HEK293 (cell line): ENCODE measurements at regions not wholly inside any gene's neighbourhood (a gene's known extent, or its start where the extent isn't known, plus 50 kb on each side); places are given as distances from the start of the nearest gene placed in this dataset.

Experiments used
- CTCF ChIA-PET: fragments of 350-600 bp; formaldehyde crosslinking; extraction: SDS; loops from one replicate; lab custom pipeline; 2021; ENCODE audit warnings: antibody characterized with exemption; lab: Yijun Ruan, JAX
- POLR2A ChIA-PET: fragments of 300-600 bp; formaldehyde crosslinking; extraction: SDS; loops from one replicate; lab custom pipeline; 2020; ENCODE audit warnings: antibody characterized with exemption, inconsistent platforms; lab: Yijun Ruan, JAX
- H3K27ac ChIP-seq: fragments of 200-500 bp; sonication (Bioruptor generic); 2 replicates; pipeline ENCODE4 v1.5.1; 2014; ENCODE audit warnings: low read depth, low read length, control low read depth, inconsistent platforms; ENCODE audit errors: extremely low read depth
- H3K36me3 ChIP-seq, 2 experiments: fragments of 200-500 bp in 1 of 2; sonication (Bioruptor generic) in 1 of 2; 1 replicate in 1 of 2; 2 replicates in 1 of 2; pipeline ENCODE4 v1.5.1; 2014 to 2017; ENCODE audit warnings: inconsistent platforms in 2 of 2, low read length in 2 of 2; ENCODE audit not compliant: control insufficient read depth in 2 of 2, insufficient read depth in 1 of 2
- H3K4me1 ChIP-seq: fragments of 200-500 bp; sonication (Bioruptor generic); 2 replicates; pipeline ENCODE4 v1.5.1; 2014; ENCODE audit warnings: mild to moderate bottlenecking, low read length, inconsistent platforms; ENCODE audit not compliant: control insufficient read depth, insufficient read depth
- H3K4me3 ChIP-seq: 2 replicates; pipeline ENCODE4 v1.5.1; 2011; ENCODE audit warnings: low read depth, mild to moderate bottlenecking, control low read depth, low read length, moderate library complexity
- H3K9me3 ChIP-seq: fragments of 200-500 bp; sonication (Bioruptor generic); 2 replicates; pipeline ENCODE4 v1.5.1; 2014; ENCODE audit warnings: low read depth, low read length, inconsistent platforms; ENCODE audit not compliant: control insufficient read depth, insufficient read depth
- BCL11A ChIP-seq: fragments of 450-650 bp; formaldehyde crosslinking; IDR thresholded peaks from 2 replicates; pipeline ENCODE4 v1.5.1; 2016; ENCODE audit warnings: low read depth, missing biosample characterization, missing genetic modification characterization
- CTCF ChIP-seq: fragments of 450-650 bp; formaldehyde crosslinking; IDR thresholded peaks from 2 replicates; pipeline ENCODE4 v1.5.1; 2016; ENCODE audit warnings: missing biosample characterization, missing genetic modification characterization
- ELK4 ChIP-seq: IDR thresholded peaks from 2 replicates; pipeline ENCODE4 v1.6.1; 2011; ENCODE audit warnings: mild to moderate bottlenecking, low read depth, low read length, borderline replicate concordance
- SP3 ChIP-seq: fragments of 450-650 bp; formaldehyde crosslinking; IDR thresholded peaks from 2 replicates; pipeline ENCODE4 v1.5.1; 2016; ENCODE audit warnings: missing biosample characterization, missing genetic modification characterization
- ZBTB10 ChIP-seq: fragments of 450-650 bp; formaldehyde crosslinking; IDR thresholded peaks from 2 replicates; pipeline ENCODE4 v1.5.1; 2016; ENCODE audit warnings: missing biosample characterization, missing genetic modification characterization
- ZFP37 ChIP-seq: fragments of 450-650 bp; formaldehyde crosslinking; IDR thresholded peaks from 2 replicates; pipeline ENCODE4 v1.5.1; 2016; ENCODE audit warnings: missing biosample characterization, missing genetic modification characterization
- ZNF114 ChIP-seq: fragments of 450-650 bp; formaldehyde crosslinking; IDR thresholded peaks from 2 replicates; pipeline ENCODE4 v1.5.0; 2017; ENCODE audit warnings: missing biosample characterization, missing genetic modification characterization
- ZNF211 ChIP-seq: fragments of 450-650 bp; formaldehyde crosslinking; IDR thresholded peaks from 2 replicates; pipeline ENCODE4 v1.5.1; 2016; ENCODE audit warnings: low read depth, missing biosample characterization, missing genetic modification characterization
- ZNF26 ChIP-seq: fragments of 450-650 bp; formaldehyde crosslinking; IDR thresholded peaks from 2 replicates; pipeline ENCODE4 v1.5.1; 2016; ENCODE audit warnings: missing biosample characterization, missing genetic modification characterization
- ZNF266 ChIP-seq: fragments of 450-650 bp; formaldehyde crosslinking; IDR thresholded peaks from 2 replicates; pipeline ENCODE4 v1.5.1; 2016; ENCODE audit warnings: missing biosample characterization, missing genetic modification characterization, low read depth
- ZNF280D ChIP-seq: fragments of 450-650 bp; formaldehyde crosslinking; IDR thresholded peaks from 2 replicates; pipeline ENCODE4 v1.5.1; 2016; ENCODE audit warnings: missing biosample characterization, missing genetic modification characterization
- ZNF510 ChIP-seq: fragments of 450-650 bp; formaldehyde crosslinking; IDR thresholded peaks from 2 replicates; pipeline ENCODE4 v1.5.1; 2018; ENCODE audit warnings: mild to moderate bottlenecking, missing genetic modification characterization, missing biosample characterization; ENCODE audit not compliant: insufficient replicate concordance
- ZNF530 ChIP-seq: fragments of 450-650 bp; formaldehyde crosslinking; IDR thresholded peaks from 2 replicates; pipeline ENCODE4 v1.5.1; 2016; ENCODE audit warnings: low read depth, missing biosample characterization, missing genetic modification characterization
- ZNF549 ChIP-seq: fragments of 450-650 bp; IDR thresholded peaks from 2 replicates; pipeline ENCODE4 v1.5.1; 2018; ENCODE audit warnings: missing biosample characterization, missing genetic modification characterization, mild to moderate bottlenecking, inconsistent platforms, moderate library complexity
- ZNF621 ChIP-seq: fragments of 450-650 bp; formaldehyde crosslinking; IDR thresholded peaks from 2 replicates; pipeline ENCODE4 v1.5.1; 2017; ENCODE audit warnings: missing biosample characterization, missing genetic modification characterization
- ZNF658 ChIP-seq: fragments of 450-650 bp; formaldehyde crosslinking; IDR thresholded peaks from 2 replicates; pipeline ENCODE4; 2016; ENCODE audit warnings: missing biosample characterization, missing genetic modification characterization
- ZNF670 ChIP-seq: fragments of 450-650 bp; formaldehyde crosslinking; IDR thresholded peaks from 2 replicates; pipeline ENCODE4 v1.5.1; 2016; ENCODE audit warnings: missing biosample characterization, missing genetic modification characterization, low read depth
- ZNF677 ChIP-seq: fragments of 450-650 bp; IDR thresholded peaks from 2 replicates; pipeline ENCODE4 v1.5.0; 2018; ENCODE audit warnings: missing biosample characterization, mild to moderate bottlenecking, missing genetic modification characterization, moderate library complexity
- ZNF701 ChIP-seq: fragments of 450-650 bp; formaldehyde crosslinking; IDR thresholded peaks from 2 replicates; pipeline ENCODE4 v1.5.1; 2016; ENCODE audit warnings: missing biosample characterization, missing genetic modification characterization
- ZSCAN4 ChIP-seq: fragments of 450-650 bp; formaldehyde crosslinking; IDR thresholded peaks from 2 replicates; pipeline ENCODE4 v1.5.1; 2017; ENCODE audit warnings: missing biosample characterization, missing genetic modification characterization

- Histone ChIP-seq H3K4me1 (no peaks in the 10 kb centered on the region), H3K4me3 (no peak overlapping the region), H3K36me3 (no peaks in the 10 kb centered on the region)
- POLR2A ChIA-PET: no interaction called here
- TF ChIP-seq ZNF670 (tag by site-specific recombination): no peak
- no peak for TF ChIP-seq ZNF530 (tag by site-specific recombination)
- TF ChIP-seq ZNF658 (tag by site-specific recombination): no peak
- TF ChIP-seq ZNF621: no peak
- TF ChIP-seq ZNF280D: no peak
- TF ChIP-seq ZNF677 (tag by site-specific recombination): no peak
- TF ChIP-seq ZNF26: no peak
- no peak for TF ChIP-seq ZNF701
- no peak for TF ChIP-seq ZNF211 (tag by site-specific recombination)
- no peak for TF ChIP-seq ELK4
- TF ChIP-seq ZNF549: no peak
- no peak for TF ChIP-seq ZNF510
- no peak for TF ChIP-seq ZNF266 (tag by site-specific recombination)
- TF ChIP-seq CTCF (tag by site-specific recombination): no peak
- no peak for TF ChIP-seq ZNF114
- TF ChIP-seq SP3 (tag by site-specific recombination): no peak
- TF ChIP-seq ZSCAN4 (tag by site-specific recombination): no peak
- no peak for TF ChIP-seq BCL11A (tag by site-specific recombination)
- TF ChIP-seq ZFP37 (tag by site-specific recombination): no peak
- no peak for TF ChIP-seq ZBTB10
- TF ChIP-seq, all 188 proteins: peak for 0
- H3K9me3 ChIP-seq: no peaks in the 10 kb centered on the region
- CTCF ChIA-PET: no interaction called here
- no peak overlapping the region for H3K27ac ChIP-seq
These were observed 141.5 kb upstream of the FN1 start for GRCh38 chr2:215577356-215577755.
